ENCODE measurements at regions not wholly inside any gene's neighbourhood (a gene's known extent, or its start where the extent isn't known, plus 50 kb on each side); places are given as distances from the start of the nearest gene placed in this dataset.

GRCh38 chr5:159385536-159385935 lies 55.2 kb upstream of the IL12B start:
- no peak for DNase-seq (ENCODE audit: low spot score)
- intact Hi-C loops (cut with DNase I): loop anchor here in 1 of 2 donors (10.0 kb wide), 1 partner anchor 889 kb away; no protein-coding TSS in a partner anchor

- no peak for DNase-seq (ENCODE audit: low spot score)
- intact Hi-C loops (cut with DNase I): loop anchor here in 1 of 2 donors (10.0 kb wide), 1 partner anchor 889 kb away; no protein-coding TSS in a partner anchor
Measured at GRCh38 chr5:159386028-159386711, 55.9 kb upstream of the IL12B start.

DNA sequence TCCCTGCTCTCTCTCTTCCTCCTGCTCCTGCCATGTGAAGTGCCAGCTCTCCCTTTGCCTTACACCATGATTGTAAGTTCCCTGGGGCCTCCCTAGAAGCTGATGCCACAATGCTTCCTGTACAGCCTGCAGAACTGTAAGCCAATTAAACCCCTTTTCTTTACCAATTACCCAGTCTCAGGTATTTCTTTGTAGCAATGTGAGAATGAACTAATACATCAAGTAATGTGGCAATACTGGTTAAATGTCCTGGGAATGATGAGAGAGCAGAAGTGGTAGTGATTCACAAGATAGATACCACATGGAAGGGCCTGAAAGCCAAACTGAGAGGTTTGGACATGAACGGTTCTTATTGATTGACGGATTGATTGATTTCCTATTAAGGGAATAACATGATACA lies 62.6 kb upstream of the IL12B start:
- no peak for DNase-seq (ENCODE audit: low spot score)

GRCh38 chr5:159393854-159394274 lies 63.6 kb upstream of the IL12B start:
- intact Hi-C loops (cut with DNase I): no loop called here
- no peak for DNase-seq (ENCODE audit: low spot score)

More for the DNA sequence above, 62.6 kb upstream of the IL12B start:
- intact Hi-C loops (cut with DNase I): no loop called here

DNA sequence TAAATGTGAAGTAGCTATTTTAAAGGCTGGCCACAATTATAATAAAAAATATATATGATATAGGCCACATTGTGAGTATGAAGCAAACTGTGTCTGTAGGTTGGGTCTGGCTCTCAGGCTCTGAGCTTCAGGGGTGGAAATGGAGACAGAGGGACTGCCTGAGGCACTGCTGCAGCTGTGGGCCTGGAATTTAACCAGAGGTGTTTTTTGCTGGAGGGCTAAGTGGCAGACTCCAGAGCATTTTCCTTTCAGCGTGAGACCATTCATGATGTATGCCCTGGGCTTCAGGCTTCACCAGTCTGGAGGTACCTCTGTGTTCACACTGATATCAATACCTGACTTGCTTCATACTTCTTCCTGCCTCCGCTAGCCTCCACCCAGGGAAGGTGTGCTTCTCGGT lies 64.9 kb upstream of the IL12B start:
- intact Hi-C loops (cut with DNase I): no loop called here
- no peak for DNase-seq (ENCODE audit: low spot score)

- intact Hi-C loops (cut with DNase I): no loop called here
- DNase-seq (ENCODE audit: low spot score): no peak
Measured at GRCh38 chr5:159398936-159399335, 68.6 kb upstream of the IL12B start.

DNA sequence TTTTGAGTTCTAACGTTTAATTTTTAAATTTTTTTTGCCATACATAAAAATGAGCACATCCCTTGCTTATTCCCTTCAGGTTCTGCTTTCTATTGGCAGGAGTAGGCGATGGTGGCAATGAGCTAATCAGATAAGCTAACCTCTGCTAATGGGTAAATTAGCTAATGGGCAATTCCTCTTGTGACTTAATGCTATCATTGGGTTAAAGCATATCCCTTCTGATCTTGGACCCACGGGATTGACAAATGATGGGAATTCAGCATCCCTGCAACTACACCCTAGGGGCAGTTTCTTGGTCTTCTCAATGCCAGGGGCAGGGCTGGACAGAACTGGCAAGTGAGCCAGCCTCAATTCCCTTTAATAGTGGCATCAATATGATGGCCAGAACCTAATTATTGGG lies 70.2 kb upstream of the IL12B start:
- no peak for DNase-seq (ENCODE audit: low spot score)
- intact Hi-C loops (cut with DNase I): no loop called here

GRCh38 chr5:159402311-159402710 lies 72.0 kb upstream of the IL12B start:
- intact Hi-C loops (cut with DNase I): no loop called here
- DNase-seq (ENCODE audit: low spot score): no peak

- intact Hi-C loops (cut with DNase I): no loop called here
- no peak for DNase-seq (ENCODE audit: low spot score)
Measured at GRCh38 chr5:159402856-159403255, 72.6 kb upstream of the IL12B start.

GRCh38 chr5:159403906-159404681 lies 73.8 kb upstream of the IL12B start:
- DNase-seq (ENCODE audit: low spot score): no peak

DNA sequence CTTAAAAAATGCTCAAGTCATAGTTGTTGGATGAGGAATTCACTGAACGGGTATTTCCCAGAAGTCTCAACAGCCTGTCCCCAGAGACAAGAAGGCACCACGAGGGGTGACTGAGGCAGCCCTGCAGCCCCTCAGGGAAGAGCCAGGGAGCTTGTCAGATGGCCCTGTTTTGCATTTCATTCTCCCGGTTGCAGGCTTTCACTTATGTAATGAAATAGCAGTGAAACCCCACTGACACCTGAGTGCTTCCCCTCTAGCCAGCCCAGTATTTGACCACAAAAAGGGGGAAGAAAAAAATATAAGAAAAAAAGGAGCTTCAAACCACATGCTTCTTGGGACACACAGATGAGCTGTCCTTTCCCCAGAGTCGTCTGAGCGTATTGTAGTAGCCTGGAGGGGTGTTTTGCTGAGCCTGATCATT lies 75.3 kb upstream of the IL12B start:
- intact Hi-C loops (cut with DNase I): no loop called here
- DNase-seq (ENCODE audit: low spot score): no peak

More at GRCh38 chr5:159403906-159404681, 73.8 kb upstream of the IL12B start:
- intact Hi-C loops (cut with DNase I): no loop called here

- DNase-seq (ENCODE audit: low spot score): no peak
- intact Hi-C loops (cut with DNase I): no loop called here
Measured at GRCh38 chr5:159406571-159406970, 76.3 kb upstream of the IL12B start.

DNA sequence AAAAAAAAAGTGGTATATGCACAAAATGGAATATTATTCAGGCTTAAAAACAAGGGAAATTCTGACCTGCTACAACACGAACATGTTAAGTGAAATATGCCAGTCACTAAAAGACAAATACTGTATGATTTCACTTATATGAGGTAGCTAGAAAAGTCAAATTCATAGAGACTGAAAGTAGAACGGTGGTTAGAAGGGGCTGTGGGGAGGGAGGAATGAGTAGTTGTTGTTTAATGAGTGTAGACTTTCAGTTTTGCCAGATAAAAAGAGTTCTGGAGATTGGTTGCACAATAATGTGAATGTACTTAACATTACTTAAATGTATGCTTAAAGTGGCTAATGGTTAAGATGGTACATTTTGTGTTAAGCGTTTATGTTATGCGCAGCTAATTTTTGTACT lies 79.5 kb upstream of the IL12B start:
- intact Hi-C loops (cut with DNase I): no loop called here
- no peak for DNase-seq (ENCODE audit: low spot score)

- DNase-seq (ENCODE audit: low spot score): no peak
- intact Hi-C loops (cut with DNase I): no loop called here
Measured at GRCh38 chr5:159410480-159410879, 80.2 kb upstream of the IL12B start.

- intact Hi-C loops (cut with DNase I): no loop called here
- no peak for DNase-seq (ENCODE audit: low spot score)
Measured at GRCh38 chr5:159411115-159411514, 80.8 kb upstream of the IL12B start.

- intact Hi-C loops (cut with DNase I): no loop called here
- no peak for DNase-seq (ENCODE audit: low spot score)
Measured at GRCh38 chr5:159412284-159413046, 82.2 kb upstream of the IL12B start.

- DNase-seq (ENCODE audit: low spot score): no peak
- intact Hi-C loops (cut with DNase I): no loop called here
Measured at GRCh38 chr5:159414021-159414420, 83.7 kb upstream of the IL12B start.

DNA sequence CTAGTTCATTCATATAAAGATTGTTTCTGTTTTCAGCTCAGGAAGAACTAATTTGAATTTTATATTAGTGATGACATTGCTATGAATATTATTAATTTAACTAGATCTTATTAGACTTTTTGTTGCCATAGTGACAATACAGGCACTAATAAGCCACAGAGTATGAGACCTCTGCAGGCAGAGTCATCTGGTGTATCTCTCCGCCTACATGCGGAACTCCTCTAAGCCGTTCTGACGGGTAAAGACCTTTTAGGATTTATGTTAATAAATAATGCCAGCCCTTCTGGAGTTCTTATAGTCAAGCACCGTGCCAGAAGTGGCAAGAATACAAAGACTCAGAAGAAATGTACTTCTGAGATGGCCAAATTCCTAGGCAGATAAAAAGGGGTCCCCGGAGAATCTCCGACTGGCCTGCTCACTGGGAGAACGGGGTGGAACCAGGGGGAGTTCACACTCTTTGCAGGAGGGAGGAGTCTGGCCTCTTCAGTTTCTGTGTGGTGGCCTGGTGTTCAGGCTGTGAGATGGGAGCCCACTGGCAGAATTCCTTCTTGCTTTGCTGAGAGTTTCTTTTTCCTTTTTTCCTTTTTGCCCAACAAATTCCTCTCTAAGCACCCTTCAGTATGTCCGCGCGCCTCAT lies 85.1 kb upstream of the IL12B start:
- intact Hi-C loops (cut with DNase I): no loop called here
- DNase-seq (ENCODE audit: low spot score): no peak

DNA sequence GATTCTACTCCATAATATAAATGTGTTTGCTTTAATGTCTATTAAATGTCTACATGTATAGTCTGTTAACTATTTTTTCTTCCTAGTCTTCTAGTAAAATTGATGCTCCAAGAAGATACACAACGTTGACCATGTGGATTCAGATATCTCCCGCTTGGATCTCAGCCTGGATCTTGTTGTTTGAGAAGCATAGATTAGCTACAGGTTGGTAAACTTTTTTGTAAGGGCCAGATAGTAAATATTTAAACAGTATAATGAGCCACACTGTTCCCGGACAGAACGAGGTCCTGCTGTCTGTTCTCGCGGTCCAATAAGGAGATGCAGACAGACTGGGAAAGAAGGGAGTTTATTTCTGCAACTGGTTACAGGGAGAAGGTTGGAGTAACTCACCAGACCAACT lies 86.2 kb upstream of the IL12B start:
- intact Hi-C loops (cut with DNase I): no loop called here
- DNase-seq (ENCODE audit: low spot score): no peak

DNA sequence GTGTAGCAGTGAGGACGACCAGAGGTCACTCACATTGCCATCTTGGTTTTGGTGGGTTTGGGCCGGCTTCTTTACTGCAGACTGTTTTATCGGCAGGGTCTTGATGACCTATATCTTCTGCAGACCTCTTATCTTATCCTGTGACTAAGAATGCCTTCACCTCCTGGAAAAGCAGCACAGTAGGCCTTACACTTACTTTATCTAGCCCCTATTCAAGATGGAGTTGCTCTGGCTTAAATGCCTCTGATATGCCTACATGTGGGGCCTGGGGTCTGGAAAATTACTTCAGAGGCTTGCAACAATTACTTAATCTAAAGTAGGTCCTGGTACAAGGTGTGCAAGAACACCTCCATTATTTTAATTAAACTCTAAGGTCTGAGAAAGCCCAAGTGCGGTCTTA lies 86.9 kb upstream of the IL12B start:
- intact Hi-C loops (cut with DNase I): no loop called here

More for the DNA sequence above, 86.9 kb upstream of the IL12B start:
- no peak for DNase-seq (ENCODE audit: low spot score)
